ENCODE measurements at regions not wholly inside any gene's neighbourhood (a gene's known extent, or its start where the extent isn't known, plus 50 kb on each side); places are given as distances from the start of the nearest gene placed in this dataset.

DNA sequence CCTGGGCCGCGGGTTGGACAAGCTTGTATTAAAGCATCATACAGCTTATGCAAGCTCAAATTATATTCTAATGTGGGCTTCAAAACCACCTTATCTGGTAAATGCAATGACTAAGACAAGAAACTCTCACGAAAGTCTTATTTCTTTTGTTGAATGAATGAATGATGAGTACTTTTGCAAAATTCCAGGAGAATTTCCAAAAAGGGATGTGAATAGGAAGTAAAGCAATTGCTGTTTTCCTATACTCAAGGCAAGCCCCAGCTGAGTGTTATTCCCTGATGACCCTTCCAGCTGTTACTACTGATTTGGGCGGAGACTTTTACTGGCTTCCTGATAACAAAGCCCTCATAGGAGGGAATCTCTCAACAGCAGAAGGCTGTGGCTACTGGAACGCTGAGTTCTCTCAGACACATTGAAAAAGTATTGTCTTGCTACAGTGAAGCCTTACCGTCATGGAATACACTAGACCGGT, 162.8 kb downstream of the SREK1 start:
- no peaks in the 10 kb centered on the region for H3K36me3 ChIP-seq (ENCODE audit: insufficient read depth, insufficient read length, low read length)
- no peaks in the 10 kb centered on the region for H3K27me3 ChIP-seq (ENCODE audit: insufficient read depth, insufficient read length)
- no peaks in the 10 kb centered on the region for H3K4me1 ChIP-seq (ENCODE audit: insufficient read depth, insufficient read length)
- H3K4me3 ChIP-seq (ENCODE audit: insufficient read length, low read depth), result no peak overlapping the region
- no peak for TF ChIP-seq YY1 (IDR thresholded peaks at IDR 0.05; ENCODE audit: insufficient read depth, insufficient read length)
- TF ChIP-seq SUZ12 (IDR thresholded peaks at IDR 0.05; ENCODE audit: extremely low read depth, insufficient read depth, insufficient read length), result no peak
- no peak for TF ChIP-seq ZNF274 (IDR thresholded peaks at IDR 0.05; ENCODE audit: low read depth, low read length)
- no peak for DNase-seq (ENCODE audit: low read depth, low spot score)
- no peaks in the 10 kb centered on the region for H3K9me3 ChIP-seq (ENCODE audit: insufficient read depth, low read length)
- H3K9ac ChIP-seq (ENCODE audit: insufficient read length, low read depth), result no peak overlapping the region

DNA sequence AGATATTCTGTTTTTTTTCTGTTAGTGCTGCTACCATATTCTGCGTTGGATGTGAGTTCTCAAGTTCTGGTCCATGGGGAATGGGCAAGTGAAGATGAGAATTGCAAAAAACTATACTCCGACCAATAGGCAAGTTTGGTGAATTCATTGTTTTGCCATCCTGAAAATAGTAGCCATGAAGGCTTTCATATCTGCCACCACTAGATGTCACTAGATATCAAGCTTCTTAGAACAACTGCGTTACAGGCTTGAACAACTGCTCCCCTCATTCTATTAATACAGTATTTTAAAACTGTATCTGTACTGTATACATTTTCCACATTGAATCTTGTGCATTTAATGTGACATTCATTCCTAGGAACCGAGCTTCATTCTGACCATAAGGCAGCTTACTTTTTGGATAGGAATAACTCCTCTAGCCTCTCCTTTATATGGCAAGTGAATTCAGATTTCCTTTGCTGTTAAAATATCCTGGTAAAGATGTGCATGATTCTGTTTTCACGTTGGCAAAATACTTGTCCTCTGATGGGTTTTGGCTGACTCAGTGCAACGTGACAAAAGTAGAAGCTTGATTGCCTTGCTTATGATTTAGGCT, 163.6 kb downstream of the SREK1 start:
- H3K36me3 ChIP-seq (ENCODE audit: insufficient read depth, insufficient read length, low read length), result no peaks in the 10 kb centered on the region
- no peaks in the 10 kb centered on the region for H3K9me3 ChIP-seq (ENCODE audit: insufficient read depth, low read length)
- no peak for TF ChIP-seq YY1 (IDR thresholded peaks at IDR 0.05; ENCODE audit: insufficient read depth, insufficient read length)
- no peak for TF ChIP-seq ZNF274 (IDR thresholded peaks at IDR 0.05; ENCODE audit: low read depth, low read length)
- TF ChIP-seq SUZ12 (IDR thresholded peaks at IDR 0.05; ENCODE audit: extremely low read depth, insufficient read depth, insufficient read length), result no peak
- H3K4me1 ChIP-seq (ENCODE audit: insufficient read depth, insufficient read length), result no peaks in the 10 kb centered on the region
- no peak overlapping the region for H3K9ac ChIP-seq (ENCODE audit: insufficient read length, low read depth)
- peak; percentile 43 for DNase-seq (ENCODE audit: low read depth, low spot score)
- no peaks in the 10 kb centered on the region for H3K27me3 ChIP-seq (ENCODE audit: insufficient read depth, insufficient read length)
- H3K4me3 ChIP-seq (ENCODE audit: insufficient read length, low read depth), result no peak overlapping the region

DNA sequence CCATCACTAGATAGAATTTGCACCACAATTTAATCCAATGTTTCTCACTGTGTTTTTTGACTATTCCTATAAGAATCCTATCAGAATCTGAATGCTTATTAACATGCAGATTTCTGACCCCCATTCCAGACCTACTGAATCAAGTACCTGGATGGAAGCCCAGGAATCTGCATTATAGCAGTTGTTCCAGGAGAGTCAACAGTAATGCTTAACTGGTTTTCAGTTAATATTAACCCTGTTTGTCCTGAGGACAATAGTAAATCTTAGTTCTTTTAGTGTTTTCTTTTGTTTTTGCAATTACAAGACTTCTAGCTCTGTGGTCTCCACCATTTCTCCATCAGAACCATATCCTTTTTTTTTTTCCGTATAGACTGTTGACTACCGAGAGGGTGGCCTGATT, 168.2 kb downstream of the SREK1 start:
- Histone ChIP-seq H3K36me3 (ENCODE audit: insufficient read depth, insufficient read length, low read length) (no peaks in the 10 kb centered on the region), H3K27me3 (ENCODE audit: insufficient read depth, insufficient read length) (no peaks in the 10 kb centered on the region), H3K9me3 (ENCODE audit: insufficient read depth, low read length) (peaks cover 13% of the 10 kb centered on the region; the same call in 1 of the 2 replicates), H3K4me1 (ENCODE audit: insufficient read depth, insufficient read length) (no peaks in the 10 kb centered on the region), H3K9ac (ENCODE audit: insufficient read length, low read depth) (no peak overlapping the region), H3K4me3 (ENCODE audit: insufficient read length, low read depth) (no peak overlapping the region)
- no peak for TF ChIP-seq ZNF274 (IDR thresholded peaks at IDR 0.05; ENCODE audit: low read depth, low read length)
- no peak for TF ChIP-seq SUZ12 (IDR thresholded peaks at IDR 0.05; ENCODE audit: extremely low read depth, insufficient read depth, insufficient read length)
- no peak for TF ChIP-seq YY1 (IDR thresholded peaks at IDR 0.05; ENCODE audit: insufficient read depth, insufficient read length)
- no peak for DNase-seq (ENCODE audit: low read depth, low spot score)

DNA sequence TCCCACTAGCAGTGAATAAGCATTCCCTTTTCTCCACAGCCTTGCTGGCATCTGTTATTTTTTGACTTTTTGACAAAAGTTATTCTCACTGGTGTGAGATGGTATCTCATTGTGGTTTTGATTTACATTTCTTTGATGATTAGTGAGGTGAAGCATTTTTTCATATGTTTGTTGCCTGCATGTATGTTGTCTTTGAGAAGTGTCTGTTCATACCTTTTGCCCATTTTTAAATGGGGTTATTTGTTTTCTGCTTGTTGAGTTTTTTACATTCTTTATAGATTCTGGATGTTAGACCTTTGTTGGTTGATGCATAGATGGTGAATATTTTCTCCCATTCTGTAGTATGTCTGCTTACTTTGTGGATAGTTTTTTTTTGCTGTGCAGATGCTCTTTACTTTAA, 171.7 kb downstream of the SREK1 start:
- TF ChIP-seq YY1 (IDR thresholded peaks at IDR 0.05; ENCODE audit: insufficient read depth, insufficient read length), result no peak
- TF ChIP-seq SUZ12 (IDR thresholded peaks at IDR 0.05; ENCODE audit: extremely low read depth, insufficient read depth, insufficient read length), result no peak
- peaks cover 13% of the 10 kb centered on the region; the same call in 1 of the 2 replicates for H3K9me3 ChIP-seq (ENCODE audit: insufficient read depth, low read length)
- H3K4me3 ChIP-seq (ENCODE audit: insufficient read length, low read depth), result no peak overlapping the region
- DNase-seq (ENCODE audit: low read depth, low spot score), result no peak
- H3K4me1 ChIP-seq (ENCODE audit: insufficient read depth, insufficient read length), result no peaks in the 10 kb centered on the region
- no peaks in the 10 kb centered on the region for H3K36me3 ChIP-seq (ENCODE audit: insufficient read depth, insufficient read length, low read length)
- H3K9ac ChIP-seq (ENCODE audit: insufficient read length, low read depth), result no peak overlapping the region
- no peaks in the 10 kb centered on the region for H3K27me3 ChIP-seq (ENCODE audit: insufficient read depth, insufficient read length)

DNA sequence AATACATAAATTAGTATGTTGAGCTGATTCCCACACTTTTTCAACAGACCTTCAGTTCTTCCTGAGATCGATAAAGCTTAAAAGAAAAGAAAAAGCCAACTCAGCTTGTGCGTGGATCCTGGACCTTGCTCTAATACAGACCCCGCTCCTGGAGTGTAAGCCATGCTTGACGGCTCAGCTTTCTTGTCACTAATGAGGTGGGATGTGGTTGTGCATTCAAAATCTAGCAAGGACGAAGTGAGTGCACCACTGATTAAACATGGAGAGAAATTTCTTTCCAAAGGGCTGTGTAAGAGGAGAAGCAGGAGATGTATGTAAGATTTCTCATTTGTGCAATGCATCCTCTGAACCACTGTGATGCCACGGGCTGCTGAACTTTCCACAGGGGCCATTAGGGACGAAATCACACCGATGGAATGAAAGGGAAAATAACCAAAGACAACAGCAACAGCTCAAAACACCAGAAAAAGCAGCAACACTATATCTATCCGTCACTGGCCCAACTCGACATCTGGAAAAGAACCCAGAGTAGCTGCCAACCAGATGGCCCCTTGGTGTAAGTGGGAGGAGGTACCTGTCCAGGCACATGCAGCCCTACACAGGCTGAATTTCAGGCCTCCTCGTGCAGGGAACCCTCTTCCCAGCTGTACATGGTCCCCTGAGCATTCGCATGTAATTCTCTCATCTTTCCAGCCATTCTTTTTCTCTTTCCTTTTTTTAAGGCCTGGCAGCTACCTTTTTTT, 178.9 kb downstream of the SREK1 start:
- Histone ChIP-seq H3K9me3 (ENCODE audit: insufficient read depth, low read length) (no peaks in the 10 kb centered on the region; the same call in 1 of the 2 replicates), H3K4me1 (ENCODE audit: insufficient read depth, insufficient read length) (no peaks in the 10 kb centered on the region), H3K27me3 (ENCODE audit: insufficient read depth, insufficient read length) (no peaks in the 10 kb centered on the region), H3K36me3 (ENCODE audit: insufficient read depth, insufficient read length, low read length) (no peaks in the 10 kb centered on the region), H3K9ac (ENCODE audit: insufficient read length, low read depth) (no peak overlapping the region), H3K4me3 (ENCODE audit: insufficient read length, low read depth) (no peak overlapping the region)
- DNase-seq (ENCODE audit: low read depth, low spot score), result no peak
- no peak for TF ChIP-seq ZNF274 (IDR thresholded peaks at IDR 0.05; ENCODE audit: low read depth, low read length)
- no peak for TF ChIP-seq SUZ12 (IDR thresholded peaks at IDR 0.05; ENCODE audit: extremely low read depth, insufficient read depth, insufficient read length)
- TF ChIP-seq YY1 (IDR thresholded peaks at IDR 0.05; ENCODE audit: insufficient read depth, insufficient read length), result no peak

DNA sequence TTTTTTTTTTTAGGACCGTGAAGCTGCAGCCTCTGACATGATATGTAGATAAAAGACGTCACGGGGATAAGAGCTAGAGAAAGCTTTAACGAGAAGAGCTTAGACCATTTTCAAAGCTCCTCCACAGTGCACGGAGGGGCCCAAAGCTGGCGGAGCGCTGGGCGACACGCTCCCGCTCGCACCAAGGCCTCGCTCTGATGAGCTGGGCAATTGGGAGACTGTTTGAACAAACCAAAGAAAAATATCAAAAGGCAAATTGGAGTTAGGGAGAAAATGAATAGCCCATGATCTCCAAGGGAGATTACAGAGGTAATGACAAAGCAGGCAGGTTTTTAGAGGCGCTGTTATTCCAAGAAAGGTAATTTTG, 179.4 kb downstream of the SREK1 start:
- Histone ChIP-seq H3K9me3 (ENCODE audit: insufficient read depth, low read length) (no peaks in the 10 kb centered on the region; the same call in 1 of the 2 replicates), H3K9ac (ENCODE audit: insufficient read length, low read depth) (no peak overlapping the region), H3K4me3 (ENCODE audit: insufficient read length, low read depth) (no peak overlapping the region), H3K27me3 (ENCODE audit: insufficient read depth, insufficient read length) (no peaks in the 10 kb centered on the region), H3K4me1 (ENCODE audit: insufficient read depth, insufficient read length) (no peaks in the 10 kb centered on the region), H3K36me3 (ENCODE audit: insufficient read depth, insufficient read length, low read length) (no peaks in the 10 kb centered on the region)
- no peak for DNase-seq (ENCODE audit: low read depth, low spot score)
- TF ChIP-seq ZNF274 (IDR thresholded peaks at IDR 0.05; ENCODE audit: low read depth, low read length) (no peak), YY1 (IDR thresholded peaks at IDR 0.05; ENCODE audit: insufficient read depth, insufficient read length) (no peak)

DNA sequence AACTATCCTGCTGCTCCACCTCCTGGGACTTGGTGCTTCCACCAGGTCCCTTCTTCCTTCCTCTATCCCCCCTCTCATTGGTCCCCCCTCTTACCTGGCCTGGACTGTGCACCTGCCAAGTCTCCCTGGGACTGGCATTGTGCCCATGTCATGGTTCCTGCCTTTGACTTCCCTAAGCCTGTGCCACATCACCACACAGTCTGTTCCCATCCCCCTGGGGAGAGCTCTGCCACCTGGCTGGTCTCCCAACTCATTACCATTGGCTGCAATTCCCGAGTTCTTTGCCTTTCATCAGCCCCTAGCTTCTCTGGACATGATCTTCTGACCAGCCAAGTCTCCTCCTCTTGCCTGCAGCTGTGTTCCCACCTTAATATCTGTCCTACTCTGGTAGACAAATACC, 180.3 kb downstream of the SREK1 start:
- no peak overlapping the region for H3K4me3 ChIP-seq (ENCODE audit: insufficient read length, low read depth)
- no peaks in the 10 kb centered on the region; the same call in 1 of the 2 replicates for H3K9me3 ChIP-seq (ENCODE audit: insufficient read depth, low read length)
- no peak for DNase-seq (ENCODE audit: low read depth, low spot score)
- no peaks in the 10 kb centered on the region for H3K36me3 ChIP-seq (ENCODE audit: insufficient read depth, insufficient read length, low read length)
- H3K4me1 ChIP-seq (ENCODE audit: insufficient read depth, insufficient read length), result no peaks in the 10 kb centered on the region
- no peak for TF ChIP-seq SUZ12 (IDR thresholded peaks at IDR 0.05; ENCODE audit: extremely low read depth, insufficient read depth, insufficient read length)
- no peak for TF ChIP-seq ZNF274 (IDR thresholded peaks at IDR 0.05; ENCODE audit: low read depth, low read length)
- TF ChIP-seq YY1 (IDR thresholded peaks at IDR 0.05; ENCODE audit: insufficient read depth, insufficient read length), result no peak
- H3K9ac ChIP-seq (ENCODE audit: insufficient read length, low read depth), result no peak overlapping the region
- no peaks in the 10 kb centered on the region for H3K27me3 ChIP-seq (ENCODE audit: insufficient read depth, insufficient read length)
